ENCODE measurements at regions not wholly inside any gene's neighbourhood (a gene's known extent, or its start where the extent isn't known, plus 50 kb on each side); places are given as distances from the start of the nearest gene placed in this dataset.
"Not testable (repeated sequence)": the region's sequence is repeated elsewhere in the genome, so short reads cannot be mapped to it uniquely, and the experiment has no call there.

DNA sequence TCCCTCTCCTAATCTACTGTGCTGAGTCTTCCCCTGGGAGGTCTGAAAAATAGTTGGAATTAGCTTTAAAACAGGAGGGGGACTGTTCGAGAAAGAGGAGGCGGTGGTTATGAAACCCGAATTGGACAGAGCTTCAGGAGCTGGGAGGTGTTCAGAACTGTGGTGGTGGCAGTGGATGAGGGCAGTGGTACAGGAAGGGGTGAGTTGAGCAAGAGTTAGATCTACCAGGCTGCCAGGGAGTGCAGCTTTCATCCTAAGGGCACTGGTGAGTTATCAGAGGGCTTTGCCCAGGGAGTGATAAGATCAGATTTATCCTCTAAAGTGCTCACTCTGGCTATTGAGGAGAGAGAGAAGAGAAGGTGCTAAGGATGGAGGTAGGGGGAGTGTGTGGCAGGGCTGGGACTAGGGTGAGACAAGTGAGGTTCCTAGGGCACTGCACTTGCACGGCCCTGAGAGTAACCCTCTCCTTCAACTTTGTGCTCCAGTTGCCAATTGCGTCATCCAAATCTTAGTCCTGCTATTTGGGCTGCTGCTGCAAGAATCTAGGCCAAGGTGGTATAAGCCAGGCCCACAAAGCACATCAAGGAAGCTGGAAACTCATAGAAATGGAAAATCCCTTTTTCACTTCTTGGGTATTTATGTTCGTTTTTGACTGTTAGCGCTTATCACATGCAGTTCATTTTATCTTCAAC, 540.3 kb downstream of the XYLT1 start:
- DNase-seq (ENCODE audit: extremely low read depth in 1 of 2, low read depth in 1 of 2), result no peak

DNA sequence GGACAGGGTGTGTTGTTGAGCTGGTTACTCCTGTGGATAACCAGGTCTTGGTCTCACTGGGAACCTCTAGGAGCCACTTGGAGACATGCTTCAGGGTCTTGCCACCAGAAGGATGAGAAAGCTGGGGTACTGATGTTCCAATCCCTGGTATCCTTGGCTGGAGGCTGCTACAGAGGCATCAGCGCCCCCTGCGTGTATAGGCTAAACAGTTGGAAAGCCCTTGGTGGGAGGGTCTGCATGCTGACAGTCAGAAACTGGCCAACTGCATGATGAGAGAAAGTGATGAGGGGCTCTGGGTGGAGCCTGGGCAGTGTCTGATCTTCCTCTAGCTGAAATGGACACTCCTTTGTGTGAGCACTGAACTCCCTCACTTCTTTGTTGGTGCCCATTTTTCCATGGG, 536.9 kb downstream of the XYLT1 start:
- no peak for DNase-seq (ENCODE audit: extremely low read depth in 1 of 2, low read depth in 1 of 2)

GRCh38 chr16:16934660-16935059, 536.1 kb downstream of the XYLT1 start:
- DNase-seq (ENCODE audit: extremely low read depth in 1 of 2, low read depth in 1 of 2), result no peak

- not testable (repeated sequence) for DNase-seq (ENCODE audit: extremely low read depth in 1 of 2, low read depth in 1 of 2)
Measured at GRCh38 chr16:16935909-16936308, 534.9 kb downstream of the XYLT1 start.

- DNase-seq (ENCODE audit: extremely low read depth in 1 of 2, low read depth in 1 of 2), result no peak
Measured at GRCh38 chr16:16937576-16937975, 533.2 kb downstream of the XYLT1 start.

- DNase-seq (ENCODE audit: extremely low read depth in 1 of 2, low read depth in 1 of 2), result no peak
Measured at GRCh38 chr16:16938009-16938408, 532.8 kb downstream of the XYLT1 start.

GRCh38 chr16:16938980-16939379, 531.8 kb downstream of the XYLT1 start:
- no peak for DNase-seq (ENCODE audit: extremely low read depth in 1 of 2, low read depth in 1 of 2)

GRCh38 chr16:16940351-16940750, 530.4 kb downstream of the XYLT1 start:
- DNase-seq (ENCODE audit: extremely low read depth in 1 of 2, low read depth in 1 of 2), result no peak

- not testable (repeated sequence) for DNase-seq (ENCODE audit: extremely low read depth in 1 of 2, low read depth in 1 of 2)
Measured at GRCh38 chr16:16942849-16943248, 527.9 kb downstream of the XYLT1 start.

GRCh38 chr16:16945207-16945606, 525.6 kb downstream of the XYLT1 start:
- no peak for DNase-seq (ENCODE audit: extremely low read depth in 1 of 2, low read depth in 1 of 2)

GRCh38 chr16:16956376-16956775, 514.4 kb downstream of the XYLT1 start:
- DNase-seq (ENCODE audit: extremely low read depth in 1 of 2, low read depth in 1 of 2), result no peak

- no peak for DNase-seq (ENCODE audit: extremely low read depth in 1 of 2, low read depth in 1 of 2)
Measured at GRCh38 chr16:16960785-16961184, 510.0 kb downstream of the XYLT1 start.

GRCh38 chr16:16966439-16966838, 504.3 kb downstream of the XYLT1 start:
- no peak for DNase-seq (ENCODE audit: extremely low read depth in 1 of 2, low read depth in 1 of 2)

DNA sequence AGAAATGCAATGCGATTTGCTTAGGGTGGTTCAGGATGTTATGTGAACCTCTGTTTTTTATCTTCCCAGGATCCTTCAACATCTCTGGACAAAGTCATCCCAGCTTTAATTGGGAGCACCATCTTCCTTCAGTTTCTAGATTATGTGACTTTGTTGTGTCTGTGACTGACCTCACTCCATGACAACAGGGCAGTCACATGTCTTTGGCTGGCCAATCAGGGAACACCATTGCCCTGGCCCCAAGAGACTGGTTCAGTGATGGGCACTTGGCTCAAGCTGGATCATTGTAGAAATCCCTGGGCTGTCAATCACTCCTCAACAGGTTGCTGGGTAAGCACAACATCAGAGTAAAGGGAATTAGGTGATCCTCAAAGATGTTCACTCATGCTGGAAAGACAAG, 499.7 kb downstream of the XYLT1 start:
- DNase-seq (ENCODE audit: extremely low read depth in 1 of 2, low read depth in 1 of 2), result no peak

DNA sequence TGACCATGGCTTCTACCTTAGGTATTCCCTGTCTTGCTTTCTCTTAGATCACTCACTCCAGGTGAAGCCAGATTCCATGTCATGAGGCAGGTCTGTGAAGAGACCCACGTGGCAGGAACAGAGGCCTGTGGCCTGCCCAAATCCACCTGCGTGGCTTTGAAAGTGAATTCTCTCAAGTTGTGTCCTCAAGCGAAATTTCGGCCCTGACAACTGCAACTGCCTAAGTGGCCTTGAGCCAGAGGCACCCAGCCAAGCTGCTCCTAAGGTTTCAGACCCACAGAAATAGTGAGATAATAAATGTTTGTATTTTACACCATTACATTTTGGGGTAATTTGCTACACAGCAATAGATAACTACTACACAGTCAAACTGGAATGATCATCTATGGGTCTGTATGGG, 497.9 kb downstream of the XYLT1 start:
- DNase-seq (ENCODE audit: extremely low read depth in 1 of 2, low read depth in 1 of 2), result no peak

DNA sequence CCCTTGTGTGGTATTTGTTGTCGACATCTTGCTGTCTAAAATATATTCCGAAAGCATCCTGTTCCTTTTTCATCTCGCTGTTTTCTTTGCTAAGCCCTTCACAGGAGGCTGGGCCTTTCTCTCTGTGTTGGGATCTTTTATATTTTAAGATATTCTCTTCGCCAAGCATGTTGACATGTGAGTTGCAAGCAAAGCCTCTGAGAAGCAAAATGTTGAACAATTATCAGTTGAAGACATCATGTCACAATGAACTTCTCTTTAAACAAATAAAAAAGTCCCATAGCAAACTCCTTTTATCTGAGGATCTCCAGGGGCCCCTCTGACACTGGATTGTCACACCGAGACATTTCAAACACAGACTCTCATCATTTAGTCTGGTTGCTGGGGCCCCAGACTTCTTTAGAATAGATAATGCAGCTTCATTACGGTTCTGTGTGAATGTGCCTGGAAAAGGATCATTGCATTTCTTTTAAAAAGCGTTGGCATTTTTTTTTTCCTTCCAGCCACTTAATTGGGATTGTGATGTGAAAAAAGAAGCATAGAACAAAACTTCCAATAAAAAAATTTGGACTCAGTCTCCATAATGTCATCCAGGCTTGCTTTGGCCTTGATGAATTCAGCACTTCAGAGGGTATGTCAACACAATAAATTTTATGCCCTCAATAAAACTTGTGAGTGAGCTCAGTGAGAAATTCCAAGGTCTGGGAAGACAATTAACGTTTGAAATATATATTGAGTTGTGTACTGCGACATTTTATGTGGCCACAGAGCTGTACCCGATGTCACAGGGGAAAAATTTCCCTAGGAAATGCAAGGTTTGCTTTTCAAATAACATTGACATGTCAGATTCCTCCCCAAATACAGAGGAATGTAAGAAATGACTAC, 496.8 kb downstream of the XYLT1 start:
- DNase-seq (ENCODE audit: extremely low read depth in 1 of 2, low read depth in 1 of 2), result no peak

- DNase-seq (ENCODE audit: extremely low read depth in 1 of 2, low read depth in 1 of 2), result no peak
Measured at GRCh38 chr16:16982614-16983013, 488.1 kb downstream of the XYLT1 start.

GRCh38 chr16:16983582-16983981, 487.2 kb downstream of the XYLT1 start:
- no peak for DNase-seq (ENCODE audit: extremely low read depth in 1 of 2, low read depth in 1 of 2)

- not testable (repeated sequence) for DNase-seq (ENCODE audit: extremely low read depth in 1 of 2, low read depth in 1 of 2)
Measured at GRCh38 chr16:16984091-16984490, 486.7 kb downstream of the XYLT1 start.

DNA sequence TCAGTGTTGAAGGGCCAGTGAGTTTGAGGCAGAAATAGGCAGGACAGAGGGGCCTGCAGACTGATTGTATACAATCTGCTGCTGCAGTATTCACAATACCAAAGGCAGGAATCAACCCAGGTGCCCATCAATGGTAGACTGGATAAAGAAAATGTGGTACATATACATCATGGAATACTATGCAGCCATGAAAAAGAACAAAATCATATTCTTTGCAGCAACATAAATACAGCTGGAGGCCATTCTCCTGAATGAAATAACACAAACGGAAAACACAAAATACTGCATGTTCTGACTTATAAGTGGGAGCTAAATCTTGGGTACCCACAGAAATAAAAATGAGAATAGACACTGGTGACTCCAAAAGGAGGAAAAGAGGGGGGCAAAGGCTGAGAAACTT, 485.1 kb downstream of the XYLT1 start:
- DNase-seq (ENCODE audit: extremely low read depth in 1 of 2, low read depth in 1 of 2), result no peak

DNA sequence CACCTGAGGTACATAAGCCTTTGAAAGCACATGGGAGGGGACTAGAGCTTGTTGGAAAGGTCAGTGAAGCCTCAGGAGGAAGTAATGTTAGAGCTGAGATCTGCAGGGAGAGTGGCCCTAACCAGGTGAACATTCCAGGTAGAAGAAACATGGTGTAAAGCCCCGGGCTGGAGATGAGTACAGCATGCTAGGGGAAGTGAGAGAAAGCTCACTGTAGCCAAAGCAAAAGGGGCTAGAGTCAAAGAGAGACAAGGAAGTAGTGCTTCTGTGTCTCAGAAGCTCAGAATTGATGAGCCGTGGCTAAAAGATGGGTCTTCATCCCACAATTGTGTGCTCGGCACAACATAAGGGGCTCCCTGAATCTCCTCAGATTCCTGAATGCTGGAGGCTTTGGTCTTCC, 481.8 kb downstream of the XYLT1 start:
- no peak for DNase-seq (ENCODE audit: extremely low read depth in 1 of 2, low read depth in 1 of 2)

DNA sequence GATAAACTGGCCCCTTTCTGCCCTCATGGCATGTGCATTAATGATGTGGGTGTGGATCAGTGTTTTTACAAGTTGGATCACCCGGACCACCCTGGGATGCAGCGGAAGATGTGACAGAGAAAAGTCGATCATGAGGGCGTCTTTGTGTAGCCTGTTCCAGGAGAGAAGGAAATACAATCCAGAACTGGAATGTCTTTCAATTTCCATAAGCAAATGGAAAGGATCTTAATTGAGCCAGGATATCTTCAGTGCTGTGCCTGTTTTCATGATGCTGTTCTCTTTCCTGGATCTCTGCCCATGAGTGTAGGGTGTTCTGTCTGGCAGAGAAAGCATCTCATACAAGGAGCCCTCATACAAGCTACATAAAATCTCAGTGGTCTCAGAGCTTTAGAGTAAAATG, 481.4 kb downstream of the XYLT1 start:
- no peak for DNase-seq (ENCODE audit: extremely low read depth in 1 of 2, low read depth in 1 of 2)
